ENCODE measurements at regions not wholly inside any gene's neighbourhood (a gene's known extent, or its start where the extent isn't known, plus 50 kb on each side); places are given as distances from the start of the nearest gene placed in this dataset.
"Not testable (repeated sequence)": the region's sequence is repeated elsewhere in the genome, so short reads cannot be mapped to it uniquely, and the experiment has no call there.

GRCh38 chr11:33463059-33463458, 205.9 kb downstream of the HIPK3 start:
- DNase-seq (ENCODE audit: low read depth in 3 of 3), result no peak

- DNase-seq (ENCODE audit: low read depth in 3 of 3), result no peak
These were observed 204.4 kb downstream of the HIPK3 start for GRCh38 chr11:33461369-33462125.

- DNase-seq (ENCODE audit: low read depth in 3 of 3), result no peak
These were observed 200.8 kb downstream of the HIPK3 start for GRCh38 chr11:33457948-33458347.

DNA sequence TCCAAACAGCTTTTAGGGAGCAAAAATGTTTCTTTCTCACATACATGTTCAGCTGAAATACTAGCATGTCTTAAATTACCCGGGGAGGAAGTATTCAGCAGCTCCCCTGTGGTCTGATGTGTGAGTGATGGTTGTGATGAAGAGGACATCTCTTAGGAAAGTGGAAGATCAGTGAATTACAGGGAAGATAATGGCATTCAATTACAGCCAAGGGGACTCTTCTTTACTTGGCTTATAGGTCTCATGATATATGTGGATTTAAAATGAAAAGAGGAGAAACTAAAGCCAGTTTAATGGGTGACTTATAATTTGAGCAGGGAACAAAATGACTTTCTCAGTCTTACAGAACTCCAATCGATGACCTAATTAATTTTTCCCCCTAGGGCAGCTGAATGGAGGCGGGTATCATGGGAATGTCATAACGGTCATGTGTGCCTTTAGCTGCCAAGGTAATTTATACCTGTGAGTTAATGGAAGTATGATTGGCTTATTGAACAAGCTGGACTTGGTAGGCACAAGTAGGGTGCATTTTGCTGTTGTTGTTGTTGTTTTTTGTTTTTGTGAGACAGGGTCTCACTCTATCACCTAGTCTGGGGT, 198.8 kb downstream of the HIPK3 start:
- DNase-seq (ENCODE audit: low read depth in 3 of 3), result no peak

DNA sequence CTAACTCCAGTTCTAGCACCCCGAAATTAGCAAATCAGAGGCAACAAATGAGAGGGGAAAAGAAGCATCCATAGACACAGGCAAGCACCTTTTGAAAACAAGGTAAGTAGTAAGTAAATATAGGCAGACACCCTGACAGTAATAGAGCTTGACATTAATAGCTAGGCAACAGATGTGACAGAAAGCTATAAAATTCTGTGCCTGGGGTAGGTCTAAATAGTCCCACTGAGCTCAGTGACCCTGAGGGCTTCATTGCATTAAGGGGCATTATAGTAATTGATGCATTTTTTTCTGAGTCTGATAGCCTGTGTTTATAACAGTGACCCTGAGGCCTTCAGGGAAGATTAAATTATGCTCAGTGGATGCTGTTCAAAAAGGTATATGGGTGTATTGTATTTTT, 197.1 kb downstream of the HIPK3 start:
- no peak for DNase-seq (ENCODE audit: low read depth in 3 of 3)

DNA sequence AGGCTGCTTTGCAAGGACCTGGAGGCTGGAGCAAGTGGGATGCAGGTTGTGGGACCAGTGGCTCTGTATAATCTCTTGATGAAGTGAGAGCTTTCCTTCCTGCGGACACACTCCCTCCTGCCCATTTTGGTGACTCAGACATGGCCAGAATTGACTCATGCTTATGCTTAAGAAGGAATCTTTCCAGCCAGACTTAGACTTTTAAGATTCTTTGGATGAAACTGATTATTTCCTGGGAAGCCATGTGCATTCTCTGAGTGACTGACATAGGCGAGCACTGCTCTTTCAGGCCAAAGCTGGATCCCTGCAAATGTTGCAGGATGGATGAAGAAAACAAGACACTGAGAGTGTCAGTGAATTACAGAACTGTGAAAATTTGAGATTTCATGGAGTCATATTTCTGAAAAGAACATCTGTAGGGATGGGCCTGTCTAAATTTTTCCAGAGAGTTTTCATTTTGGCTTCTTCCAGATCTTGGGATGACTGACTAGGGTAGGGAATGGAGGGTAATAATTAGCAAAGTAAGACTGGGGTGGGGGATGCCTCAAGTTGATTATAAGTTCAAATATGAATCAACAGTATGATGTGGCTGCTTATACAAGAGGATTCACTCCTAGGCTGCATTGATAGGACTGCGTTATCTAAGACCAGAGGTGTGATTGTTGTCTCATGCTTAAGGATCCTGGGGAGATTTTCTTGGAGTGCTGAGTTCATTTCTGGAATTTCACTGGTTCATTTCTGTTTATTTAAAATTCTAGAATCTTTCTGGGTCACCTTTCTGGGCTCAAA, 195.8 kb downstream of the HIPK3 start:
- DNase-seq (ENCODE audit: low read depth in 3 of 3), result no peak

GRCh38 chr11:33451364-33451763, 194.2 kb downstream of the HIPK3 start:
- no peak for DNase-seq (ENCODE audit: low read depth in 3 of 3)

- DNase-seq (ENCODE audit: low read depth in 3 of 3), result no peak
These were observed 192.6 kb downstream of the HIPK3 start for GRCh38 chr11:33449798-33450197.

DNA sequence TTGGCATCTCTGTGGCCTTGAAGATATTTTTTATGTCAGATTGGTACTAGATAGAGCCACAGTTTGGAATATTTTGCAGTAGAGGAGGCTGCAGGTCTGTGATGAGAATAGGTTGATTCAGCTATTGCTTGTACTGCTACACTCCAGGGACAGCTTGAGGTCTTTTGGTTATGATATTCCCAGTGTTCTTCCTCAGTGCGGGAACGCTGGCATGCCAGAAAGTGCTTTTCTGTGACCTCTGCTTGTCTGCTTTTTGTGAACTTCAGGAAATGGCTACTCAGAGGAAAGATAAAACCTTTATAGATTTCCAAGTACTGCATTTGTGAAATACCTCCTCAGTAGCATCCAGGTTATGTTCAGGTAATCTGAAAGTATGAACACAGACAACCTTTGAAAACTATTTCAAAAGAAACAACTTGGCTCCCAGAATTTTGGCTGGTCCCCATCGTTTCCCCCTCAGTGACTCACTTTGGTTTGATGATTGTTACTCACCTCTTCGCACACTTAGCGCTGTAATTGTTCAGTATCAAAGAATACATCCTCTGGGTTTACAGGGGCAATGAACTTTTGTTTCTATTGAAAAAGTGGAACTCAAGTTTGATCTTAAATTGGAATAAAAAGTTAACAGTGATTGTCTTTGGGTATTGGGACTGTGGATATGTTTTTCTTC, 191.4 kb downstream of the HIPK3 start:
- DNase-seq (ENCODE audit: low read depth in 3 of 3), result no peak

DNA sequence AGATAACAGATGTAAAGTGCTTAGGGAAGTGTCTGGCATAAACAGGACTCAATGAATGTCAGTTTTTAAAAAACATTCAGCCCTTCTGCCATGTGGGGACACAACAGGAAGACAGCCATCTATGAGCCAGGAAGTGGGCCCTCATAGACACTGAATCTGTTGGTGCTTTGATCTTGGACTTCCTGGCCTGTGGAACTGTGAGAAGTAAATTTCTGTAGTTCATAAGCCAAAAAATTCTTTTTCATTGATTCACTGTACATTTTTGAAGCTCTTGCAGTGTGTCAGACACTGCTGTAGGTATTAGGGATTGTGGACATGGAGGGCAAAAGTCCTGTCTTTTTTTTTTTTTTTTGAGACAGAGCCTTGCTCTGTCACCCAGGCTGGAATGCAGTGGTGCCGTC, 188.6 kb downstream of the HIPK3 start:
- DNase-seq (ENCODE audit: low read depth in 3 of 3), result no peak

DNA sequence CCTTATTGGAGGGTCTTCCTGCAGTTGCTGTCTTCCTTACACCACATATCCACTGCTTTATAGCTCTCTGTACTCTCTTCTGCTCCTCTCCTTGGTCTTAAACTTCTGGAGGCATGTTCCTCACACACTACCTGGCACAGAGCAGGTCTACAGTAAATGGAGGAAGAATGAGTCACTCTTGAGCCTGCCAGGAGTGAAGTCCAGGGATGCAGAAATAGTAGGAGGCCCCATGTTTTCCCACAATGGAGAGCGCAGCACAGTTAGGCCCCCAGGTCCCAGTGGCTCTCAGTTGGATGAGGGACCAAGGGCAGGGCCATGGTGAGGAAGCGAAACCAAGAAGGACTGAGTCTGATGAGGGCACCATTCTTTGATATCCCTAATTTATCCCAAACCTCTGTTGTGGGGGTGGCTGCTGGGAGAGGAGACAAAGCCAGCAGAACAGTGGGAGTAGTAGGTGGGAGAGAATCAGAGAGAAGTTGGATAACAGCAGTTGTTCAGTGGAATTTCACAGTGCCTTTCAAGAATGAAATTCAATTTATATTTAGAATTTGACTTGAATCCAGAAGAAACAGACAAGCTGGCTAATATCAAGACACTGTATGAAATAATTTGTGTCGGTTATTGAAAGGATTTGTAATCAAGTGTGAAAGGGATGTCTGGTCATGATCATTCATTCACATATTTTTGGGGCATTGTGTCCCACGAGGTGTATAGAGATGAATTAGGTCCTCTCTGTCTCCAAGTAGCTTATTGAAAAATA, 187.8 kb downstream of the HIPK3 start:
- DNase-seq (ENCODE audit: low read depth in 3 of 3), result no peak

GRCh38 chr11:33443684-33444083, 186.5 kb downstream of the HIPK3 start:
- DNase-seq (ENCODE audit: low read depth in 3 of 3), result no peak

- DNase-seq (ENCODE audit: low read depth in 3 of 3), result no peak
These were observed 181.1 kb downstream of the HIPK3 start for GRCh38 chr11:33438301-33438700.

DNA sequence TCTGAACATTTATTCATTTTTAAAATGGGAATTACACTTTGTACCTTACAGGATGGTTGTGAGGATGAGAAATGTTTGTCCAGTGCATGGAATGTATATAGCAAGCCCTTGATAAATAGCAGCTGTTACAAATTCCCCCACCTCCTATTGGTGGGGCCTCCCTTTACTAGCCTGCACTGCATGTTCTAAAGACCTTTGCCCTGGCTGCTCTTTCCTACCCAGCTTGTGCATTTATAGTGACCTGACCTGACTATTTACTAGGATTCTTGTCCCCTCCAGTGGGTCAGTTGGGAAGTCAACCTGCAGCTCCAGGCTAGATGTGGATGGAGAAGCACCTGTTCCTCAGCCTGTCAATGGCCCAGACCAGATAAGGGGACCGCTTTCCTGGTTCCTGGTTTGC, 180.3 kb downstream of the HIPK3 start:
- no peak for DNase-seq (ENCODE audit: low read depth in 3 of 3)

GRCh38 chr11:33435216-33435615, 178.0 kb downstream of the HIPK3 start:
- no peak for DNase-seq (ENCODE audit: low read depth in 3 of 3)

DNA sequence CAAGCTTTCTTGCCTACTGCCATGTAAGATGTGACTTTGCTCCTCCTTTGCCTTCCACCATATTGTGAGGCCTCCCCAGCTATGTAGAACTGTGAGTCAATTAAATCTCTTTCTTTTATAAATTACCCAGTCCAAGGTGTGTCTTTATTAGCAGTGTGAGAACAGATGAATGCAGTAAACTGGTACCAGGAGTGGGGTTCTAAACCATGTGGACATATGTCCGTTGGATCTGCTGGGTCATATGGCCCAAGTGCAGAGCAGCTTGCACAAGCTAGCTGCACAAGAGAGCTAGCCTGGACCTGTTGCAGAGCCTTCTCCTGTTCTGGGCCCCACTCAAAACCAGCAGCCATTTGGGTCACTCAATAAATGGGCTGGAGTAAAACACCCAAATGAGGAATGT, 177.1 kb downstream of the HIPK3 start:
- no peak for DNase-seq (ENCODE audit: low read depth in 3 of 3)

- not testable (repeated sequence) for DNase-seq (ENCODE audit: low read depth in 3 of 3)
These were observed 171.3 kb downstream of the HIPK3 start for GRCh38 chr11:33428435-33428834.

- DNase-seq (ENCODE audit: low read depth in 3 of 3), result no peak
These were observed 163.9 kb downstream of the HIPK3 start for GRCh38 chr11:33420959-33421566.

DNA sequence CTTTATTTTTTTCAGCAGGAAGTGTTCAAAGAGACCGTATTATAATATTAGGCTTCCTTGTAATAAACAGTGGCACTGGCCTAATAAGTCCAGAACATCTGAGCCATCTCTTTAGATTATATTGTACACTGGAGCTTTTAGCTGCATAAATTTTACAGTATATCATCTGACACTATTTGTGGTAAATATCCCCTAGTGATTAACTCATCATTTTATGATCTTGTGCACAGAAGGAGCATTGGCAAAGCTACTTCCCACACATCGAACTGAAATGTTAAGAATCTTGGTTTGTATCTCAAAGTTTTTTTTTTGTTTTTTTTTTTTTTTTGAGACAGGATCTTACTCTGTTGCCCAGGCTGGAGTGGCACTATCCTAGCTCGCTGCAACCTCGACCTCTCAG, 162.7 kb downstream of the HIPK3 start:
- no peak for DNase-seq (ENCODE audit: low read depth in 3 of 3)

DNA sequence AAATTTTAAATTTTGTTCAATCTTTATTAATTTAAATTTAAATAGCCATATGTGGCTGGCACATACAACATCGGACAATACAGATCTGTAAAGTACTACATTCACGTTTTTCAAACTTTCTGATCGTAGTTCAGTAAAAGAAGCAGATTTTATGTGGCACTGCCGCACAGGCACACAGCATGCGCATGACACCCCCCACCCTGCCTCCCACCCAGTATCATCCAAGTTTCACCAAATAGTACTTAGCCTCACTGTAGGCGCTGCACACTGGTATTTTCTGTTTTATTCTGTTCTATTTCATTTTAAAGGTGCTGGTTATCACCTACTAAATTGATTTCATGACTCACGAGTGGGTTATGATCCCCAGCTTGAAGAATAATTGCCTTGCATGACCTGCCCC, 159.9 kb downstream of the HIPK3 start:
- DNase-seq (ENCODE audit: low read depth in 3 of 3), result no peak

- DNase-seq (ENCODE audit: low read depth in 3 of 3), result no peak
These were observed 156.1 kb downstream of the HIPK3 start for GRCh38 chr11:33413301-33413700.

All from stimulated activated CD4-positive, alpha-beta T cell treated with anti-CD3 and anti-CD28 coated beads, TNF-alpha, amount 100 ng/mL, for 24 hours (primary cell).